ENCODE measurements at regions not wholly inside any gene's neighbourhood (a gene's known extent, or its start where the extent isn't known, plus 50 kb on each side); places are given as distances from the start of the nearest gene placed in this dataset.

- DNase-seq: no peak
Measured at GRCh38 chr3:117656391-117656790, 946.8 kb downstream of the TUSC7 start.

- DNase-seq: no peak
Measured at GRCh38 chr3:117657278-117657677, 947.7 kb downstream of the TUSC7 start.

- peak in 1 of 3 donors; percentile 72 for DNase-seq
Measured at GRCh38 chr3:117660941-117661817, 951.6 kb downstream of the TUSC7 start.

- no peak for DNase-seq
Measured at GRCh38 chr3:117661818-117662095, 952.2 kb downstream of the TUSC7 start.

- no peak for DNase-seq
Measured at GRCh38 chr3:117665296-117665695, 955.7 kb downstream of the TUSC7 start.

GRCh38 chr3:117666325-117666724, 956.7 kb downstream of the TUSC7 start:
- DNase-seq: no peak

- no peak for DNase-seq
Measured at GRCh38 chr3:117666812-117667211, 957.2 kb downstream of the TUSC7 start.

- DNase-seq: no peak
Measured at GRCh38 chr3:117669774-117670173, 960.2 kb downstream of the TUSC7 start.

GRCh38 chr3:117671722-117672318, 962.2 kb downstream of the TUSC7 start:
- DNase-seq: no peak

- DNase-seq: no peak
Measured at GRCh38 chr3:117674321-117674720, 964.7 kb downstream of the TUSC7 start.

- DNase-seq: peak; percentile 26 to 62 (median 41)
Measured at GRCh38 chr3:117681619-117682018, 972.0 kb downstream of the TUSC7 start.

GRCh38 chr3:117687096-117687495, 977.5 kb downstream of the TUSC7 start:
- no peak for DNase-seq

- DNase-seq: no peak
Measured at GRCh38 chr3:117688583-117688982, 979.0 kb downstream of the TUSC7 start.

GRCh38 chr3:117691526-117691925, 981.9 kb downstream of the TUSC7 start:
- peak in 1 of 3 donors; percentile 51 for DNase-seq

- DNase-seq: peak in 1 of 3 donors; percentile 59
Measured at GRCh38 chr3:117692416-117692995, 982.9 kb downstream of the TUSC7 start.

- peak in 1 of 3 donors; percentile 17 for DNase-seq
Measured at GRCh38 chr3:117695321-117695720, 985.7 kb downstream of the TUSC7 start.

GRCh38 chr3:117695871-117696645, 986.5 kb downstream of the TUSC7 start:
- DNase-seq: no peak

GRCh38 chr3:117696851-117697407, 987.4 kb downstream of the TUSC7 start:
- DNase-seq: no peak

GRCh38 chr3:117699058-117699457, 989.5 kb downstream of the TUSC7 start:
- DNase-seq: no peak

GRCh38 chr3:117700573-117701360, 991.2 kb downstream of the TUSC7 start:
- DNase-seq: peak in 1 of 3 donors; percentile 31

GRCh38 chr3:117705011-117705410, 995.4 kb downstream of the TUSC7 start:
- DNase-seq: no peak
